Epithelial cell of prostate (primary cell): ENCODE measurements at regions not wholly inside any gene's neighbourhood (a gene's known extent, or its start where the extent isn't known, plus 50 kb on each side); places are given as distances from the start of the nearest gene placed in this dataset.
"Not testable (repeated sequence)": the region's sequence is repeated elsewhere in the genome, so short reads cannot be mapped to it uniquely, and the experiment has no call there.

Experiments used
- DNase-seq: peaks from one replicate; pipeline ENCODE4 v3.0.0-alpha.2; 2011; ENCODE audit warnings: low read depth, low spot score
- H3K27ac ChIP-seq: fragments of 450-650 bp; 2 replicates; pipeline ENCODE4 v1.5.1; 2017; ENCODE audit warnings: mild to moderate bottlenecking

DNA sequence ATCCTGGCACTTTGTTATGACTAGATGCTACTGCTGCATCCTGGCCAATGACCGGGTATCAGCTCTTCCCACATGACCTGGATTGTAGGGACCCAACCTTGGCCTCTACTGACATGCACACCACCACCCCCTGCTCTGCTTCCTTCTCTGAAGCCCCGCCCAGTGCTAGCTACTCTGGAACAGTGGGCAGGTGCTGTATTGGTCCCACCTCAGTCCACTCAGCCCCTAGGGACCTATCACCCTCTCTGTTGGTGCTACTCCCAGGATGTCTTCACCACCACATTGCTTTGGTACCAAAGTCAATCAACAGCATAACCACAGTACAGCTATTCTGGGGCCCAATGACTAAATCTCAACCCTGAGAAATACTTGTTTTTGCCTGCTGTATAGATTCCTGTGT, 170.2 kb upstream of the PRICKLE2 start:
- H3K27ac ChIP-seq: no peak overlapping the region
- DNase-seq: no peak

DNA sequence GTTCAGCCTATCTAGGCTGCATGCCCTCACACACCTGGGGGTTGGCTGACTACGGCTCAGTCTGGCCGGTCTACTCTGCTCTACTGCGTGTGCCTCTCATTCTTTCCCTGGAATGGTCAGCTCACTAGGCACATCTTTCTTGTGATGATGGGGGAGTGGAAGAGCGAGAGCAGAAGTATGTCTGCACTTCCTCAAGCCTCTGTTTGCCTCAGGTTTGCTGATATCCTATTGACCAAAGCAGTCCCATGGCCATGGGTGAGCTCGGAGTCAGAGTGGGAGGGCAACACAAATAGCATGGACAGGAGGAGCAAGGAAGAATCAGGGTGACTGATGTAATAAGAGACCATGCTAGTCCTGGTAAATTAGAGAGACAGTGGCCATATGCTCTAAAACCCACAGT, 167.9 kb upstream of the PRICKLE2 start:
- no peak for DNase-seq
- H3K27ac ChIP-seq: no peak overlapping the region

DNA sequence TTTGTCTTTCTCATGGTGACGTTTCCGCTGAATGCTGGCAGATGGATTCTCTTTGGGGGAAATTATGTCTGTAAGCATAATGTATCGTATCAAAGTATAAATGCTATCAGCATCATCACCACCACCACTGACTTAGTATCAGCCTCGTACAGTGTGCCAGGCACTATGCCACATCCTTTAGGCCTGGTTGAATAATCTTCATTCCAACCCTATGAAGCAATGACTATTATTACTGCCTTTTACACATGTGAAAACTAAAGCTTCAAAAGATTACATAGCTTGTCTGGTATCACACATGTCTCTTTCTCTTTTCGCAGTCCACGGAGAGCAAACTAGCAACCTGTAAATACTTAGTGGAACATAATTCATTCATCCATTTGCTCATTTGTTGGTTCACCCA, 166.7 kb upstream of the PRICKLE2 start:
- H3K27ac ChIP-seq: no peak overlapping the region
- DNase-seq: no peak

DNA sequence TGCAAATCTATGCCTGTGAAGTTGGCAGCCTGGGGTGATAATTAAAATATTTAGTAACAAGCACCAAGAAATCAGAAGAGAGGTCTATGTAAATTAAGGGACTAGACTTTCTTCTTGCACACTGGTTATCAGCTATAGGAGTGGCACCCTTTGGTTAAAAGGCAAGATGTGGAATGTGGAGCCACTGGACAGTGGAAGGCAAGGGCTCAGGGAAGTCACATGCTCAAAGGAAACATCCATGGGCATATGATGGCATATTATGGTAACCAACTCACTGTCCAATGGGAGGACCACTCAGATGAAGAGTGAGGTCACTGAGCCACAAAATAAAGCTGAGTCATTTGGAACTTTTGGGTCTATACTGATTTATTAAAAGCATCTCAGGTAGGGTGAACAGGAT, 165.6 kb upstream of the PRICKLE2 start:
- DNase-seq: no peak
- no peak overlapping the region for H3K27ac ChIP-seq

DNA sequence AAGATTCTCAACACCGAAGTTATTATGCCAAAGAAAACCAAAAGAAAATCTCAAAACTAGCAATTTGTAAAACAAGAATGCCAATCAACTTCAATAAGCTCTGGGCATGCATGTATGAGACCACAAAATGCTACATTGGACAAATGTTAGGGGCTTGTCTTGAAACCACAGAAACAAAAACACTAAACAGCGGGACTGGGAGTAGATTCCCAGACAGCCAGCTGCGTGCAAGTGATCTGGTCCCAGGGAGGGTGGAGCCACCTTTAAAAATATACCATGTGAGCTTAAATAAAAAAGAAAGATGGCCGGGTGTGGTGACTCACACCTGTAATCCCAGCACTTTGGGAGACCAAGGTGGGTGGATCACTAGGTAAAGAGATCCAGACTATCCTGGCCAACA, 163.6 kb upstream of the PRICKLE2 start:
- no peak for DNase-seq

DNA sequence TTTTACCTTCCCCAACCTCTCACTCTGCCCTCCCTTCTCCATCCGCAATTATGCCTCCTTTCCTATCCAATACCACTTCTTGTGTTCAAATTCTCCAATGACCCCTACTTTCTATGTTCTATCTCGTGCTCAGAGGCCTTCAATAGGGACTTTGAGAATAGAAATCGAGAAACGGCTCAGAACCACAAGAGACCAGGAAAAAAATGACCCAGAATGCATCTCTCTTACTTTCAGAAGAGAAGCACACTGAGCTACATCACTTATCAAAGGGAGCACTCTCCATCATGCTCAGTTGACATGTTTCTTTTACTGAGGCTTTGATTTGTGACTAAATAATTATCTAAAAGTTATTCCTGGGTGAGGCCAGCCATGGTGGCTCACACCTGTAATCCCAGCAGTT, 162.4 kb upstream of the PRICKLE2 start:
- no peak overlapping the region for H3K27ac ChIP-seq
- no peak for DNase-seq

More for the DNA sequence above, 163.6 kb upstream of the PRICKLE2 start:
- no peak overlapping the region for H3K27ac ChIP-seq

DNA sequence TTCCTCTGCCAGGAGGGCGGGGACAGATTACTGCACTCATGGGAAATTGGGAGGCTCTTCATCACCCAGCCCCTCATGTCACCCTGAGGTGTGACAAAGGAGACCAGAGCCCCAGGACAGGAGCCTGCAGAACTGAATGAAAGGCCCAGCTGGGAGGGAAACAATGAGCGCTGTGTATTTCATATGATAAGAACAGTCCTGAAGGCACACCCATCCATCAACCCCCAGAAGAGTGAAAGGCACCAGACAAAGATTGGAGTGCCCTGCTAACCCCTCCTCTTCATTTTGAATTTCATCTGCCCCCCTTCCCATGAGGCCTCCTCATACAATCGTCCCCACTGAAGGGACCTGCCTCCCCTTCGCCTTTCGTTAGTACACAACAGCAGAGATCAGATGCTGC, 160.0 kb upstream of the PRICKLE2 start:
- H3K27ac ChIP-seq: no peak overlapping the region
- DNase-seq: no peak

DNA sequence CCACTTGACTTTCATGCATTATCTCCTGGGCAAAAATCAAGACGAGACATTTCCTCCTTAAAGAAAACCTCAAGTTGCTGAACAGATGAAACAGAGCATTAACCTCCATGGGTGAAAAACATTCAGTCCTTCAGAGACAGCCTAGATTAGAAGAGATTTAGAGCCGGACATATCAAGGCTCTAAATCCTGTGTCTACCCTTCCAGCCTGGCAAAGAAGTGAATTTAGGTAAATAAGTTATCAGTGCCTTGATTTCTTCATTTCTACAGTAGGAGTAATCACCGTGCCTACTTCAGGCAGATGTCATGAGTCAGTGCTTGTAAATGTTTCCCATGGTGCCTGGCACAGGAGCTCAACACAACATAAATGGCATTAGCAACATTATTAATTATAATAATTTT, 159.3 kb upstream of the PRICKLE2 start:
- no peak overlapping the region for H3K27ac ChIP-seq
- no peak for DNase-seq

DNA sequence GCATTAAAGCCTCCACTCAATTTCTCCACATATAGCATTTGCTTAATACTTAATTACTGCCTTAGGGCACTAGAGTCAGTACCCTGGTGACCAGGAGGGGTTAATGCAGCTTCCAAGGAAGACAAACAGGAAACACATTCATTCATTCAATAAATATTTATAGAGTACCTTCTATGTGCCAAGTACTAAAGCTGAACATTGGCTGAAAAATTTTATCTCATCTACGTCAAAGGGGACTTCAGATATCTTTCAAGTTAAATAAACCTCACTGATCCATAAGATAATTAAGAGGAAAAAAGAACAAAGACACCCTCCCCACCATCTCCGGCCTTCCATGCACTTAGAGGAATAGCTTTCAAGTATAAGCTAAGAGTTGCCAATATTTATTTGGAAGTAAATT, 156.9 kb upstream of the PRICKLE2 start:
- no peak for DNase-seq
- H3K27ac ChIP-seq: no peak overlapping the region

DNA sequence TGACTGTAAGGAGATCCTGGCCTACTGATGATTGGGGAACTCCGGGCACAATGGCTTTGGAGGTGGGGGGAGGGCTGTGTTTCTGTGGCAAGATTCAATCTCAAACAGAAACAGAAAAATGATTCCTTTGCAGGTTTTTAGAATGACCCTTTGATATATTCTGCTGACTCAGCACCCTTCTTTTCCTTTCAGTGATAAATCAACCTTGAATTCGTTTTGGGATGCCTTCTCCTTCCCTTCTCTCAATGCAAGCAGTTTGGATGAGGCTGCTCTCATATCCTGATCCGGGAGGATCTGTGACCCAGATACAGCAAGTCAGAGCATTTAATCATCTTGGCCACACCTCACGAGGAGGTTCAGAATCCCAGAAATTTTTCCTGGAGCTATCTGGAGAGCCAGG, 156.1 kb upstream of the PRICKLE2 start:
- no peak overlapping the region for H3K27ac ChIP-seq
- DNase-seq: no peak

DNA sequence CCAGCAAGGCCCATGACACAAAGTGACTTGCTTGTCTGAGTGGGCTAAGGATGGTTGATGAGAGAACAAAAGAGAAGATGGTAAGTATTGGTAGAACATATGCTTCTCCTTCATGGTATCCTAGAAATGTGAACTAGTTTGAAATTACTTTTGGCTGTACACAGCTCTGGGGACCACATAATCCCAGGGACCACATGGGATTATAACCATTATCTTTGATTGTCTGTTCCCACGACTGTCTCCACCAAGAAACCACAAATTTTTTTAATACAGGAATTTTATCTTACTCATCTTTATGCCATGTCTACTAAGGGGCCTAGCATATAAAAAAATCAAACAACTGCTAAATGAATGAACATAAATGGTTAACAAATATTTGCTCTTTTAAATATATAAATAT, 155.3 kb upstream of the PRICKLE2 start:
- H3K27ac ChIP-seq: no peak overlapping the region
- DNase-seq: no peak

DNA sequence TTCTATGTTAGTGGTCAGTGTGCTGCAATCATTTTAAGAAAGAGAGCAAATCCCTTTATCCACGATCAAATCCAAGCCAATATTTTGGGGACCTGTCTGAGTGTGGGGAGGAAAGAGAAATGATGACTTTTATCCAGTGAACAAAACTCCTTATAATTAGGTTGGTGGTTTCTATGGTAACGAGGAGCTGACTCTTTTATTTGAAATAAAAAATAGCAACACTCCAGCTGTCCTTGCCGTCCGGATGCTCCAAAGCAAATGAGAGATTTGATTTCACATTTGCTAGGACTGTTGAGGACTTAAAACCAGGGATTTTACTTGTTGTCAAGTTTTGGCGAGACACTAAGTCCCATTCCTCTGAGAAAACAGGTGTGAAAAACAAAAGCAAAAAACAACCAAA, 154.0 kb upstream of the PRICKLE2 start:
- no peak overlapping the region for H3K27ac ChIP-seq
- DNase-seq: no peak

DNA sequence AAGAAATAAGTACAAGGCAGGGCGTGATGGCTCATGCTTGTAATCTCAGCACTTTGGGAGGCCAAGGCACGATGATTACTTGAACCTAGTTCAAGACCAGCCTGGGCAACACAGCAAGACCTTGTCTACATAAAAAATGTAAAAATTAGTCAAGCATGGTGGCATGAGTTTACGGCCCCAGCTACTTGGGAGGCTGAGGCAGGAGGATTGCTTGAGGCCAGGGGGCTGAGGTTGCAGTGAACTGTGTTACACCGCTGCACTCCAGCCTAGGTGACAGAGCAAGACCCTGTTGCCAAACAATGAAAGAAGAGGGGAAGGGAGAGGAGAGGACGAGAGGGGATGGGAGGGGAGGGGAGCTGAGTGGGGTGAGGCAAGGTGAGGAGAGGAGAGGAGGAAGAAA, 152.7 kb upstream of the PRICKLE2 start:
- no peak overlapping the region for H3K27ac ChIP-seq
- DNase-seq: no peak

DNA sequence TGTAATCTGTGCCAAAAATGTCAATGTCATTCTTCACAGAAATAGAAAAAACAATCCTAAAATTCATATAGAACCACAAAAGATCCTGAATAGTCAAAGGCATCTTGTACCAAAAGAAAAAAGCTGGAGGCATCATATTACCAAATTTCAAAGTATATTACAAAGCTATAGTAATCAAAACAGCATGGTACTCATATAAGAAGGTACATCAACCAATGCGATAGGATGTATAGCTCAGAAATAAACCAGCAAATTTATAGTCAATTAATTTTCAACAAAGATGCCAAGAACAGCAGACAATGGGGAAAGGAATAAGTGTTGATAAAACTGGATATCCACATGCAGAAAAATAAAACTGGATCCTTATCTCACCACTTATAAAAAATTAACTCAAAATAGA, 150.5 kb upstream of the PRICKLE2 start:
- no peak overlapping the region for H3K27ac ChIP-seq
- DNase-seq: no peak

DNA sequence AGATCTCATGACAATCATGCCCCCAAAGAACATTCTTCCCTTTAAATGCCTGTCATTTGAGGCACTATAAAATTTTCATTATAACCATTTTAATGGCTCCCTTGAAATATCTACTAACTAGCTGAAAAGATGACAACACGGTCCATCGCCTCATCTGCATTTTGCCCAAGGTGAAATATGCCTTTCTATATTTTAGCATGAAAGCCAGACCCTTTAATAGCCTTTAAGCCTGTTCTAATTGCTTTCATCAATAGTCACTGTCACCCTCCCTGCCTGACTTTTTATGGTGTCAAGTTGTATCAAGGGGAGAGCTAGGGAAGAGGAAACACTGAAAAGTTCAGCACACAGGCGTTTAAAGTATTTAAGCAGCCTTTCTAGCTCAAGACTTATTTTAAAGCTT, 144.1 kb upstream of the PRICKLE2 start:
- no peak for DNase-seq
- no peak overlapping the region for H3K27ac ChIP-seq

DNA sequence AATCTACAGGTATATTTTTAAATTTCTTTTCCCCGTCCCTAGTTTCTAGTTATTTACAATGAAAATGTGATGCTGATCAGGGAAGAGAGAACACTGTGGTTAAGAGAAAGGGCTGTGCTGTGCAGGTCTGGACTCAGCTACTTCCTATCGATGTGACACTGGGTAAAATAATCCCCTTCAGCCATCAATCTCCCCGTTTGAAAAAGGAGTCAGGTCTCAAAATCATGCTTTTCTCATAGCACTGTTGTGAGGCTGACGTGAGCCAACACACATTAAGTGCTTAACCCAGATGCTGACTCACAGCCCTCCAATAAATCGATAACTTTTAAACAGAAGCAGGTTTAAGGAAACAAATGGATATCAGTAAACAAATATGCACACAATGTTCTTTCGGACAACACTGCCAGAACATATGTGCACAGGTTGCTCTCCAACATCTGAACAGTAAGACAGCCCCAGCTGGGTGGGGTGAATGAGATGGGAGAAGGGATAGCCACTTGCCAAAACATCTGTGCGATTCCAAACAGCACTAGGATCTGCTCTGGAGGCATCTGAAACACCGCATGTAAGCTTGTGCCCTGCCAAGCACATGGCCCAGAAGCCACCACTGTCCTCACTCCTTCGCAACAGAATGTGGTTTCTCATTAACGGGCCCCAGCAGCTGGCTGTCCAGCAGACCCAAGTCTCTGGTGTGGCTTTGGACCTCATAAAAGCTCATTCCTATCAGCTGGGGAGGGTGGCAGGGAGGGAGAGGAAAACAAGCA, 143.2 kb upstream of the PRICKLE2 start:
- no peak overlapping the region for H3K27ac ChIP-seq
- no peak for DNase-seq

DNA sequence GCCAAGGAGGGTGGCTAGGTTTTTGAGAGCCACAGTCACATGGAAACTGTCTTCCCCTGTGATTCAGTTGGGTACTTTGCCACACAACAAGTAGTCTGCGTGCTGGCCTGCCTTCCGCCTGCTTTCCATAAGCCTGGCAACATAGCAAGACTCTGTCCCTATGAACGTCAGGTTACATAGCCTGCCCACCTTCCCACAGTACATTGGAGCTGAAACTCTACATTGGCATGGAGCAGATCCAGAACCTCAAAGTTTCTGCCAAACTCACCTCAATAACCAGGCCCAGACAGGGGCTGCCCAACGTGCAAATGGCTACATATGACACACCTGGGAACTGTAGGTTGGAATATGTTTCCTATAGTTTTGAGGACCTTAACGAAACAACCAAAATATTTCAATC, 140.6 kb upstream of the PRICKLE2 start:
- no peak for DNase-seq
- no peak overlapping the region for H3K27ac ChIP-seq

DNA sequence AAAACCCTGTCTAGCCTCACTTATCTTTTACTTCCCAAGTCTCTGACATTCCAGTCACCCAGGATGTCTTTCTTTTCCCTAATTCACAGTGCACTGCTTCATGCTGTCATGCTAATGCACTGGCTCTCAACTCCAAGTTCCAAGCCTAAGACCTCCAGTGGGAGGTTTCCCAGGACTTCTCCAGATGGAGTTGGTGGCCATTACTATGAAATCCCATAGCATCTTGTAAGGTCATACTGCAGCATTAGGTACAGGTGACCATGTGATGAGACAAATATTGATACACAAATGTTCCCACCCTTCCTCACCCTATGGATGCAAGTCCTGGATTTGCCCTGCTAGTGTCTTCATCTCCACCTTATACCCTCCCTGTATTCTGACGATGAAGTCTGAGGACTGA, 138.6 kb upstream of the PRICKLE2 start:
- H3K27ac ChIP-seq: no peak overlapping the region
- DNase-seq: no peak

DNA sequence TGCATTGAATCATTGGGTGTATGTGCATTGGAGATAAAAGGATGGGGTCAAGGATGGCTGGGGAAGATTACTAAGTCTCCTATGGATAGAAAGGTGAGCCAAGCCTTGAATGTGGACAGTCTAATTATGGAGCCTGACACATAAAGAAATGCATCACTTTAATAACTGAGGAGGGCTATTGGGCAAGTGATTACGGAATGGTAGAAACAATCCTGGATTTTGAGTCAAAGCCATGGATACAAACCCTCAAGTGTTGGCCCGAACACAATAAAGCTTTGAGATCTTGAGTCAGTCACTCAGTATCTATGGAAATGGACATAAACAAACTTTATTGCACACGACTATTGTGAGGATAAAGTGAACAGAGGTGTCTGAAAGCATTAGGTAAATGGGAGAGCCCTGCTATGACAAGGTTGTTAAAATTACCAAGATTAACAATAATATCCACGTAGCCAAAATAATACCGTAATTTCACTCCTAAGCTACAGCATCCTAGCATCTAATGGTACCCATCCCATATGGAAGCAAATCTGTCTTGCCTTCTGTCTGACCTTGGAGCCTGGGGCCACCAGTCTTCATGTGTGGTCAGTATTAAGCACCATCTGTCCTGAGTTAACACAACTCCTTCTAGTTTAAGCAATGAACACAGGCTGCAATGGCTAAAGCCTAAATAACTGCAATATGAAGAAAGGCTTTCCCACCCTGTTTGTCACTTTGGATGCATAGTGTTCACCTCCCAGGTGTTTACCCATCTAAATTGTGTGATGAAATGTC, 136.9 kb upstream of the PRICKLE2 start:
- no peak overlapping the region for H3K27ac ChIP-seq
- no peak for DNase-seq

DNA sequence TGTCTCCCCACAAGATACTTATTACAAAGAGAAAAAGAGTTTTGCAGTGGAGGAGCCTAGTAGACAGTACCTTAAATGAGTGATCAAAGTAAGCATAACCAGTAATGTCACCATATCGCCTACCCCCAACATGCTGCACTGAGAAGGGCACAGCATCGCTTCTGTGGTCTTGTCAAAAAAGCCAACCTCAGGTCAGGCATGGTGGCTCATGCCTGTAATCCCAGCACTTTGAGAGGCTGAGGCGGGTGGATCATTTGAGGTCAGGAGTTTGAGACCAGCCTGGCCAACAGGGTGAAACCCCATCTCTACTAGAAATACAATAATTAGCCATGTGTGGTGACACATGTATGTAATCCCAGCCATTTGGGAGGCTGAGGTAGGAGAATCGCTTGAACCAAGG, 135.8 kb upstream of the PRICKLE2 start:
- not testable (repeated sequence) for DNase-seq, H3K27ac ChIP-seq

DNA sequence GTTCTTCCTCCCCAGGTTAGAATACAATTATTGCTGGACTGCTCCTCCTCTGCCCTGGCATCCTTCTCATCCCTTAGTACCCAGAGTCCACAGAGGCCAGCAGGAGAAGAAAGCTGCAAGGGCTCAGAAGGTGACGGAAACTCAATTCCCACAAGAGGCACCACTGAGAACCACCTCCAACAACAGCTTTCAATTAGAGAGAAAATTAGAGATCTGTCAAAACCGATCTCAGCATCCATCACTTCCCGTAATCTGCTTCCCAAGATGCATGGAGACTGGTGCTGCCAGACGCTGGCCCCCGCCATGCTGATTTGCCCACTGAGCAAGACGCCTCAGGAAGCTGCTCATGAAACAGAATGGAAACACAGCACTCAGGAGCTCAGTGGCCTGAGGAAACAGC, 135.0 kb upstream of the PRICKLE2 start:
- no peak for DNase-seq

DNA sequence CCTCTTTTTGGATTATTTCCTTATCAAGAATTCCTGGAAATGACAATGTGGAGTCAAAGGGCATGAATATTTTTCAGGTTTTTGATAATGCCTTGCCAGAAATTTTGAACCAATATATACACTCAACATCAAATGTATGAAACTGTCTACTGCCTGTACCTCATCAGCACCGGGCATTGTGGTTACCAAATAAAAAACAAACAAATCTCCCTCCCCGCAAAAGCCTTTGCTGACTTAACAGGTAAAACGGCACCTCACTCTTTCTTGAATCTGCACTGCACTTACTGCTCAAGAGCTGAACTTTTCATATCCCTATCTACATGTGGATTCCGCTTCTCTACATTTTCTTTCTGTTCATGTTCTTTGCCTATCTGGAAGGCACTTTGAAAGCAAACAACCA, 134.5 kb upstream of the PRICKLE2 start:
- no peak overlapping the region for H3K27ac ChIP-seq
- no peak for DNase-seq

More for the DNA sequence above, 135.0 kb upstream of the PRICKLE2 start:
- H3K27ac ChIP-seq: no peak overlapping the region
